SW 1271 (cell line): ENCODE measurements at regions not wholly inside any gene's neighbourhood (a gene's known extent, or its start where the extent isn't known, plus 50 kb on each side); places are given as distances from the start of the nearest gene placed in this dataset.
"Not testable (repeated sequence)": the region's sequence is repeated elsewhere in the genome, so short reads cannot be mapped to it uniquely, and the experiment has no call there.

Experiments used
- DNase-seq, 2 experiments: peaks; one replicate each; lab custom pipeline; 2025; lab: John Stamatoyannopoulos, UW

- DNase-seq = no peak
Measured at GRCh38 chr14:98192946-98193345, 1079.1 kb downstream of the BCL11B start.

GRCh38 chr14:98194821-98195220 is 1077.2 kb downstream of the BCL11B start:
- no peak for DNase-seq

- no peak for DNase-seq
Measured at GRCh38 chr14:98195256-98195655, 1076.7 kb downstream of the BCL11B start.

- DNase-seq = no peak
Measured at GRCh38 chr14:98197933-98198332, 1074.1 kb downstream of the BCL11B start.

GRCh38 chr14:98198385-98198784 is 1073.6 kb downstream of the BCL11B start:
- DNase-seq = no peak

GRCh38 chr14:98200601-98201000 is 1071.4 kb downstream of the BCL11B start:
- no peak for DNase-seq

GRCh38 chr14:98203421-98203820 is 1068.6 kb downstream of the BCL11B start:
- DNase-seq = no peak

- DNase-seq = no peak
Measured at GRCh38 chr14:98204139-98204538, 1067.9 kb downstream of the BCL11B start.

- no peak for DNase-seq
Measured at GRCh38 chr14:98207415-98207814, 1064.6 kb downstream of the BCL11B start.

- DNase-seq = no peak
Measured at GRCh38 chr14:98208211-98208611, 1063.8 kb downstream of the BCL11B start.

- DNase-seq = no peak
Measured at GRCh38 chr14:98208943-98209342, 1063.1 kb downstream of the BCL11B start.

- no peak for DNase-seq
Measured at GRCh38 chr14:98210045-98210672, 1061.8 kb downstream of the BCL11B start.

- no peak for DNase-seq
Measured at GRCh38 chr14:98217530-98217929, 1054.5 kb downstream of the BCL11B start.

- DNase-seq = no peak
Measured at GRCh38 chr14:98218218-98218617, 1053.8 kb downstream of the BCL11B start.

- DNase-seq = no peak
Measured at GRCh38 chr14:98219638-98220037, 1052.4 kb downstream of the BCL11B start.

- no peak for DNase-seq
Measured at GRCh38 chr14:98223106-98223505, 1048.9 kb downstream of the BCL11B start.

GRCh38 chr14:98223710-98224109 is 1048.3 kb downstream of the BCL11B start:
- DNase-seq = not testable (repeated sequence)

GRCh38 chr14:98226411-98226810 is 1045.6 kb downstream of the BCL11B start:
- no peak for DNase-seq

GRCh38 chr14:98227000-98227726 is 1044.8 kb downstream of the BCL11B start:
- DNase-seq = no peak

- no peak for DNase-seq
Measured at GRCh38 chr14:98227727-98228111, 1044.3 kb downstream of the BCL11B start.

GRCh38 chr14:98229656-98230366 is 1042.2 kb downstream of the BCL11B start:
- DNase-seq = no peak

GRCh38 chr14:98230411-98230810 is 1041.6 kb downstream of the BCL11B start:
- no peak for DNase-seq

- DNase-seq = no peak
Measured at GRCh38 chr14:98231210-98231609, 1040.8 kb downstream of the BCL11B start.
